ENCODE measurements at regions not wholly inside any gene's neighbourhood (a gene's known extent, or its start where the extent isn't known, plus 50 kb on each side); places are given as distances from the start of the nearest gene placed in this dataset.

GRCh38 chr18:11215216-11215615 is 65.8 kb upstream of the PIEZO2 start:
- no peak for DNase-seq (ENCODE audit: low read depth)
- TF ChIP-seq, protein P1, sequence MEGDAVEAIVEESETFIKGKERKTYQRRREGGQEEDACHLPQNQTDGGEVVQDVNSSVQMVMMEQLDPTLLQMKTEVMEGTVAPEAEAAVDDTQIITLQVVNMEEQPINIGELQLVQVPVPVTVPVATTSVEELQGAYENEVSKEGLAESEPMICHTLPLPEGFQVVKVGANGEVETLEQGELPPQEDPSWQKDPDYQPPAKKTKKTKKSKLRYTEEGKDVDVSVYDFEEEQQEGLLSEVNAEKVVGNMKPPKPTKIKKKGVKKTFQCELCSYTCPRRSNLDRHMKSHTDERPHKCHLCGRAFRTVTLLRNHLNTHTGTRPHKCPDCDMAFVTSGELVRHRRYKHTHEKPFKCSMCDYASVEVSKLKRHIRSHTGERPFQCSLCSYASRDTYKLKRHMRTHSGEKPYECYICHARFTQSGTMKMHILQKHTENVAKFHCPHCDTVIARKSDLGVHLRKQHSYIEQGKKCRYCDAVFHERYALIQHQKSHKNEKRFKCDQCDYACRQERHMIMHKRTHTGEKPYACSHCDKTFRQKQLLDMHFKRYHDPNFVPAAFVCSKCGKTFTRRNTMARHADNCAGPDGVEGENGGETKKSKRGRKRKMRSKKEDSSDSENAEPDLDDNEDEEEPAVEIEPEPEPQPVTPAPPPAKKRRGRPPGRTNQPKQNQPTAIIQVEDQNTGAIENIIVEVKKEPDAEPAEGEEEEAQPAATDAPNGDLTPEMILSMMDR (conservative IDR thresholded peaks at IDR 0.05; ENCODE audit: low read depth, low read length) = no peak
- no peak overlapping the region for H3K4me3 ChIP-seq (ENCODE audit: low read depth, low read length)

DNA sequence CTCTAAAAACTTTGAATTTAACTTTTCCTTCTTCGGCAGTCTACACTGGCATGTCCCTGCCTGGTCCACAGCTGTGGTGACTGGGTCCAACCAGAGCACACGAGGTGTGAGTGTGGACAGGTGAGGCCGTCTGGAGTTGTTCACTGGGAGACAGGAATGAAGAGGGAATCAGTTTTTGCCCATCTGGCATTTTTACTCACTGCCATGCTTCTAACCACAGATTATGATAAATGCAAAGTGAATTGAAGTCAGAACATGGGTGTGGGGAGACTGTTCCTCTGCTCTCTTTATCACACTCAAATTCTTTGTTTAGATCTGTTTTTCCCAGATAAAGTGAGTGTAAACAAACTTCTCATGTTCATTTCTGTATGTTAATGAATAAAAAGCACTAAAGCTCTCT is 54.7 kb upstream of the PIEZO2 start:
- no peak for DNase-seq (ENCODE audit: low read depth)
- TF ChIP-seq, protein P1 (conservative IDR thresholded peaks at IDR 0.05; ENCODE audit: low read depth, low read length) = no peak
- H3K4me3 ChIP-seq (ENCODE audit: low read depth, low read length) = no peak overlapping the region

DNA sequence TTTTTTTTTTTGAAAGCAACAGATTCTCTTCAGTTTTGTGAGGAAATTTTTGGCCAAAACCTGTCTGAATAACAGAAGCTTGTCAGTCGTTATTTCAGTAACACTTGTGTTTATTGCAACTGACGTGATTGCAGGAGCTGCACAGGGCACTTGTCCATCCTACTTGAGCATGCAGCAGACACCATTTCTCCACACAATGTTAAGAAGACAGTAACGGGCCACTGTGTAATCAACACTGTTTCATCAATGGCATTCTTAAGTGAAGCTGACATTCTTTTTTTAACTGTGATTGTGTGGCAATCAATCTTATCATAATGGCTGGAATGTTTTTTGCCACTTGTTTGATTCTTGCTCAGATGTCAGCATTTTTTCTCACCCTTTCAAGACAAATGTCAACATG is 50.1 kb upstream of the PIEZO2 start:
- no peak for DNase-seq (ENCODE audit: low read depth)
- no peak overlapping the region for H3K4me3 ChIP-seq (ENCODE audit: low read depth, low read length)
- TF ChIP-seq, protein P1 (conservative IDR thresholded peaks at IDR 0.05; ENCODE audit: low read depth, low read length) = no peak

Measured in epithelial cell of proximal tubule (primary cell).